ENCODE measurements at regions not wholly inside any gene's neighbourhood (a gene's known extent, or its start where the extent isn't known, plus 50 kb on each side); places are given as distances from the start of the nearest gene placed in this dataset.

DNA sequence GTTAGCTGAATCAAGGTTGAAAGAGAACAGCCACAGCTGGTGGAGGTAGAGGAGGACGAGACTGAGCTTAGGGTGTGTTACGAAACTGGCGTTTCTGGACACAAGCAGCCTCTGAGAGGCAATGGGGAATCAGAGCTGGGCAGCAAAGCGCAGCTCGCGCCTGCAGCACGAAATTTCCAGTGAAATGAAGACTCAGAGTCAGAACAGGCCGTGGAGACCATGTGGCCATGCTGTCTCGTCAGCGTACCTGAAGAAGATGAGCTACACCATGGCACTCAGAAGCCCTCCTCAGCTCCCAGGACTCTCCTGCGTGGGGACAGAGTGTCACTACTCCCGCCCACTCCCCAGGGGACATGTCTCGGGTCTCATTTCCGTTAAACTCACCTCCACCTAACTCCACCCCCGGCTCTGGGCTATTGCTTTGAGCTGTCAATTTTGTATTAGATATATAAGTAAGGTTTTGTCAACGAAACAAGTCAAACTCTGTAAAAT lies 256.9 kb downstream of the ERMARD start:
- TF ChIP-seq, protein P1, sequence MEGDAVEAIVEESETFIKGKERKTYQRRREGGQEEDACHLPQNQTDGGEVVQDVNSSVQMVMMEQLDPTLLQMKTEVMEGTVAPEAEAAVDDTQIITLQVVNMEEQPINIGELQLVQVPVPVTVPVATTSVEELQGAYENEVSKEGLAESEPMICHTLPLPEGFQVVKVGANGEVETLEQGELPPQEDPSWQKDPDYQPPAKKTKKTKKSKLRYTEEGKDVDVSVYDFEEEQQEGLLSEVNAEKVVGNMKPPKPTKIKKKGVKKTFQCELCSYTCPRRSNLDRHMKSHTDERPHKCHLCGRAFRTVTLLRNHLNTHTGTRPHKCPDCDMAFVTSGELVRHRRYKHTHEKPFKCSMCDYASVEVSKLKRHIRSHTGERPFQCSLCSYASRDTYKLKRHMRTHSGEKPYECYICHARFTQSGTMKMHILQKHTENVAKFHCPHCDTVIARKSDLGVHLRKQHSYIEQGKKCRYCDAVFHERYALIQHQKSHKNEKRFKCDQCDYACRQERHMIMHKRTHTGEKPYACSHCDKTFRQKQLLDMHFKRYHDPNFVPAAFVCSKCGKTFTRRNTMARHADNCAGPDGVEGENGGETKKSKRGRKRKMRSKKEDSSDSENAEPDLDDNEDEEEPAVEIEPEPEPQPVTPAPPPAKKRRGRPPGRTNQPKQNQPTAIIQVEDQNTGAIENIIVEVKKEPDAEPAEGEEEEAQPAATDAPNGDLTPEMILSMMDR (IDR thresholded peaks at IDR 0.05; ENCODE audit: extremely low read depth in 1 of 2, insufficient read depth in 1 of 2, low read depth in 1 of 2, low read length in 2 of 2) = no peak
- TF ChIP-seq EZH2 (IDR thresholded peaks at IDR 0.05; ENCODE audit: borderline replicate concordance, low read depth, low read length, severe bottlenecking) = no peak
- no peak for TF ChIP-seq POLR2A (IDR thresholded peaks at IDR 0.05; ENCODE audit: low read depth, low read length)
- no peak for TF ChIP-seq POLR2AphosphoS5 (IDR thresholded peaks at IDR 0.05; ENCODE audit: insufficient read depth, low read depth, low read length)
- no peak for TF ChIP-seq MYC (IDR thresholded peaks at IDR 0.05; ENCODE audit: low read depth, low read length)
